NCI-H524 (cell line): ENCODE measurements at regions not wholly inside any gene's neighbourhood (a gene's known extent, or its start where the extent isn't known, plus 50 kb on each side); places are given as distances from the start of the nearest gene placed in this dataset.
"Not testable (repeated sequence)": the region's sequence is repeated elsewhere in the genome, so short reads cannot be mapped to it uniquely, and the experiment has no call there.

Source experiments
- DNase-seq, 2 experiments: peaks; one replicate each; lab custom pipeline; 2025; lab: John Stamatoyannopoulos, UW

DNA sequence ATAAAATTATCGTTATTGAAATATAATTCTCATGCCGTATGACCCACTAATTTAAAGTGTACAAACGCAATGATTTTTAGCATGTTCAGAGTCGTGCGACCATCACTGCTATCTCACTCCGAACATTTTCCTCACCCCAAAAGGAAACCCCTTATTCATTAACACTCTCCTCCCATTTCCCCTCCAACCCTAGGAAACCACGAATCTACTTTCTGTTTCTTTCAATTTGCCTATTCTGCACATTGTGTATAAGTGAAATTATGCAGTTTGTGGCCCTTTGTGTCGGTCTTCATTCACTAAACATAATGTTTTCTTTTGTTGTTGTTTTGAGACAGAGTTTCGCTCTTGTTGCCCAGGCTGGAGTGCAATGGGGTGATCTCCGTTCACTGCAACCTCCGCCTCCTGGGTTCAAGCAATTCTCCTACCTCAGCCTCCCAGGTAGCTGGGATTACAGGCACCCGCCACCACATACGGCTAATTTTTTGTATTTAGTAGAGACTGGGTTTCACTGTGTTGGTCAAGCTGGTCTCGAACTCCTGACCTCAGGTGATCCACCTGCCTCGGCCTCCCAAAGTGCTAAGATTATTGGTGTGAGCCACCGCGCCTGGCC, 99.7 kb upstream of the ZNF217 start:
- no peak for DNase-seq

DNA sequence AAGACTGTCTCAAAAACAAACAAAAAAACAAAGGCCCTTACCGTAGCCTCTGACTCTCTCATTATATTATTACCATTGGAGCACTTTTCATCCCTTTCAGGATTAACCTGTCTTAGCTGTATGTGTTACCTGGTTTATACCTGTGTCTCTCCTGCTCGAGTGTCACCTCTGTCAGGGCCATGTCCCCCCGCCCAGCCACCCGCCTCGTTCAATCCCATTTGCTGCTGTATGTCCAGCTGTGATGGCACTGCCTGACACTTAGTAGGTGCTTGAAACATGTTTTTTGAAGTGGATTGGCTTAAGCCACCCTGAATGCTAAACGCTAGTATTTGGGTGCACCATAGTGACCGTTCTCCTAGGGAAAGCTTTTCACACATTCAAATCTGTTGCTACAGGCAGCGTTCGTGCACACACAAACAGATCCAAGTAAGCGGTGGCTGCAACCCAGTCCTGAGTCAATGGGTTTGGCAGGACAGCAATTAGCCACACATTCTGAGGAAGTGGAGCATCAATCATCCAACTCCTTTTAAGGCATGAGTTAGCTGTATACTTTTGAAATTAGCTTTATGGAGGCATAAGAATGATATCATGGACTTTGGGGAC, 98.9 kb upstream of the ZNF217 start:
- no peak for DNase-seq

DNA sequence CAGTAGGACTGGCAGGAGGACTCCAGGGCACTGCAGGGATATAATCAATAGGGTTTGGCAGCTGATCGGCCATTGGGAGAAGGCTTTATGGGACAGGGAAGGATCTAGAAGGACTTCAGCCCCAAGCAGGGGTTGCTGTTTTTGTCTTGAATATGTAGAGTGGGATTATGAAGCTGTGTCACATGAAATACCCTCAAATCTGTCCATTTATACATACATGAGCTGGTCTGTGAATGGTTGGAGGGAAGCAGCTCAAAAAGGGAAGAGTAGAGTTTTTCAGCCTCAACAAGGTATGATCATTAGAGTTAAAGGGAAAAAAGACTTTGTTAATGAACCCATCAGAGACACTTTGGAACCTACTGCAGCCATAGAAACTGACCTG, 98.2 kb upstream of the ZNF217 start:
- no peak for DNase-seq

DNA sequence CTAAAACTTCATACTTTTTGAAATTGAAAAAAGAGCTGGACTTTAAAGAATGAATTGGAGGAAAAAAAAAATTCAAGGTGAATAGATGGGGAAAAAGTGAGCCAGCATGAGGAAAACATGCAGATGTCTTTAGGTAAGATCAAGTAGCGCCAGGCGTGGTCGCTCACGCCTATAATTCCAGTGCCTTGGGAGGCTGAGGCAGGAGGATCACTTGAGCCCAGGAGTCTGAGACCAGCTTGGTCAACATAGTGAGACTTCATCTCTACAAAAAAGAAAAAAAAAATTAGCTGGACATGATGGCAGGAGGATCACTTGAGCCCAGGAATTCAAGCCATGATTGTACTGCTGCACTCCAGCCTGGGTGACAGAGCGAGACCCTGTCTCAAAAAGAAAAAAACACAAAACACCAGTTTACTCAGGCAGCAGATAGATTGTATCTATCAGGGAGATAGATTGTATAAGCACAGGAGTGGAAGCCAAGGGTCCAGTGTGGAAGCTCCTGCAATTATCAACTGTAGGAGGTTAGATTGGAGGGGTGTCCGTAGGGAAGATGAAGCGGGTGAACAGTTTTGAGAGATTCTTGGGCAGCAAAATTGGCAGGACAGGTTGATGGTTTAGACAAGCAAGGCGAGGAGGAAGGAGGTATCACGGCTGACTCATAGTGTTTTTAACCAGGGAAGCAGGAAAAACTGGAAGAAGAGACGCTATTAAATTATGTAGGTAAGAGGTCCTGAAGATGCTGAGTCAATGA, 97.6 kb upstream of the ZNF217 start:
- DNase-seq: no peak

DNA sequence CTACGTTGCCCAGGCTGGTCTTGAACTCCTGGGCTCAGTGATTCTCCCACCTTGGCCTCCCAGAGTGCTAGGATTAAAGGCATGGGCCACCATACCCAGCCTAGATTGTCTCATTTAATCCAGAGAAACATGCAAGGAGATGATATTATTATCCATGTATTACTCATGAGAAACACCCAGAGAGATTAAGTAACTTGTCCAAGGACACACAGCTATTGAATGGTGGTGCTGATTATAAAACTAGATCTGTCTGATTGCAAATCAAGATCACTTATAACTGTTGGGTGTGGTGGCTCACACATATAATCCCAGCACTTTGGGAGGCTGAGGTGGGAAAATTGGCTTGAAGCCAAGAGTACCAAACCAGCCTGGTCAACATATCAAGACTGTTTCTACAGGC, 94.4 kb upstream of the ZNF217 start:
- DNase-seq: no peak

DNA sequence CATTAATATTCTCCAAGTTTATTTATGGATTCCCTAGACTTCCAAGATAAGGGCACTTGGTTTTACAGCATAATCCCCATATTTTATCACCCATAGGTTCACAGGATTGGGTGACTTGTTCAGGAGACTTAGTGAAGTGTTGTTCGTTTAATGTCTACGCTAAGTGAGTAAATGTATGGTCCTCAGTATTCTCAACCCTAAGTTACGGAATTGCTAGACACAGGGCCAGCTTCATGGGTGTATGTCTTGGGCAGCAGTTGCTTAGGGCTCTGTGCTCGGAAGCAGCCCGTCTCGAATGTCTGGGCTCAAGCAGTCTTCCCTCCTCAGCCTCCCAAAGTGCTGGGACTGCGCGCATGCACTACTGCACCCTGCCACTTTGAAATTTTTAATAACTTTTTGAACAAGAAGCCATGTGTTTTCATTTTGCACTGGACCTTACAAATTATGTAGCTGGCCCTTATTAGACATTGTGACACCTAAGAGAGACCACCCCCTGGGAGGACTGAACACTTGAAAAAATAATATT, 91.5 kb upstream of the ZNF217 start:
- DNase-seq: no peak

DNA sequence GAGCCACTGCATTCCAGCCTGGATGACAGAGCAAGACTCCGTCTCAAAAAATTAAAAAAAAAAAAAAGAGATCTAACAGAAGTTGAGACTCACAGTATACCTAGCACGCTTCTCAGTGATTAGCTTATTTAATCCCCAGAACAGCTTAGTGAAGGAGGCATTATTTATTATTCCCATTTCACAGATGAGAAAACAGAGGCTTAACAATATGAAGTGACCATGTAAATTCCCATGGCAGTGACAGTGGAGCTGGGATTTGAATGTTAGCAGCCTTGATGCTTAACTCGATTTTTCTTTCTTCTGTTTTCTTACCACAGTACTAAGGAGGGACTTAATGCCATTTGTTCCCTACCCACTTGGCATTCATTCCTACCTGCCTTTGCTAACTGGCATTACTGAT, 89.9 kb upstream of the ZNF217 start:
- no peak for DNase-seq

DNA sequence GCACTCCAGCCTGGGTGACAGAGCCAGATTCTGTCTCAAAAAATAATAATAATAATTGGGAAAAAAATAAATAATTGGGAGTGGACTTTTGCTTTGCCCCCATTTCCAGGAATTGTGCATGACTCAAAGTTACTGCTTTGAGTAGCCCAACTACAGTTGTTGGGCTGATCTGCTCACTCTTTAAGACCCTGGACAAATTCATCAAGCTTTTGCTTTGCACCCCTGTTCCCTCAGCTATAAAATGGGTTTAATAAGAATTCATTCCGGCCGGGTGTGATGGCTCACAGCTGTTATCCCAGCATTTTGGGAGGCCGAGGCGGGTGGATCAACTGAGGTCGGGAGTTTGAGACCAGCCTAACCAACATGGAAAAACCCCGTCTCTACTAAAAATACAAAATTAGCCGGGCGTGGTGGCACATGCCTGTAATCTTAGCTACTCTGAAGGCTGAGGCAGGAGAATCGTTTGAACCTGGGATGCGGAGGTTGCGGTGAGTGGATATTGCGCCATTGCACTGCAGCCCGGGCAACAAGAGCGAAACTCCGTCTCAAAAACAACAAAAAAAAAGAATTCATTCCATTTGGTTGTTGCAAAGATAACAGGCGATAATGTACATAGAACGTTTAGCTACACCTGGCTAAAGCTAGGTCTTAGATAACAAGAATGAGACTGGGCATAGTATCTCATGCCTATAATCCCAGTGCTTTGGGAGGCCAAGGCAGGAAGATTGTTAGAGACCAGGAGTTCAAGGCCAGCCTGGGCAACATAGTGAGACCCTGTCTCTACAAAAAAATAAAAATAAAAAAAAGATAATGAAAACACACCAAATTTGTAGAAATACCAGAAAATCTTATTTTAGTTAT, 87.9 kb upstream of the ZNF217 start:
- DNase-seq: no peak

DNA sequence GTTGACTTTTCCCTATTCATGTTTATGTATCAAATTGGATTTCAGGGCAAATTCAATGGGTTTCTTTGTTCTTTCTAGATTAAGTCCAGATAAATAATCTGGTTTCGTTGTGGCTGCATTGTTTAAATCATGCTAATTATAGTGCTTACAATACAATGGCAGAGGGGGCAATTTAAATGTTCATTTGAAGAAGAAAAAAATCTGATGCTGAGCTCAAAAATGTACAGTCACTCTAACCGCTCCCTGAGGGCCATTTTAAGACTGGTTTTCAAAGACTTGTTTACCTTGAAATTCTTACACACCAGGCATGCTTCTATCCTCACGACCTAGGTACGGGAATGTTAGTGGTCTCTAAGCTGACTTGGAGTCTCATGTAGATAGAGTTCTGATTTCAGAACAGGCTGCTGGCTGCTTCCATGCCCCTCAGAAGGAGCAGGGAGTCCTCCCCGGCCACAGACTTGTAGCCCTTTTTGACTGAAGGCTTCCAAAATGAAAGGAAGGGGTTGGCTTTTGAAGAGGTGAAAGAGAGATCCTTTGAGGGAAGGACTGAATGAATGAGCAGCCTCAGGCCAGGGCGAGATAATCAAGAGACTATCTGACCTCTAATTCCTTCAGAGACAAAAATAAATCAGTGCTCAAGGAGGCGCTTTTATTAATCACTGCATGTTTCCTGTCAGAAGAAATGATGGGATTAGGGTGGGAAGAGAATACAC, 86.1 kb upstream of the ZNF217 start:
- DNase-seq: no peak

DNA sequence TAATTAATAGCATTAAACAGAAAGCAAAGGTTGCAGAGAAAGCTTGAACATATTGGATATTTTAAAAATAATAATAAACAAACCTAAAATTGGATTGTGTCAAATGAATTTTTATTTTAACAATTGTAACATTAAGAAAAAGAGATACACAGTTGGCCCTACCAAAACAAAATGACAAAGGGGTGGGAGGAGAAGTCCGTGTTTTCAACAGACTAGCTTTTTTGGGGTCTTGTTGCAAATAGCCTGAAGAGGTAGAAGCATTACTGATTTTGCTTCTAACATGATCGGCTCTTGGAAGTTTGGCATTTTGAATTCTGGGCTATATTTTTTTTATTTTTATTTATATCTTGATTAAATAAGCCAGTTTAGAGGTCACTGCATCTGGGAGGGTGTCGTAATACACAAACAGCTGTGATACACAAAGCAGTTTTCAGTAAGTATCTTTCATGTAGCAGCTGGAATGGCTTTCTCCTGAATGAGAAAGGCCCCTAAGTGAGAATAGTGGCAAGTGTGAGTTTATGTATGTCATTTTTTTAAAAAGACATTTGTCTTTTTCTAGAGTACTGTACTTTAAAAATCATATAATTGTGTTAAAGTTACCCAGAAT, 85.5 kb upstream of the ZNF217 start:
- DNase-seq: no peak

DNA sequence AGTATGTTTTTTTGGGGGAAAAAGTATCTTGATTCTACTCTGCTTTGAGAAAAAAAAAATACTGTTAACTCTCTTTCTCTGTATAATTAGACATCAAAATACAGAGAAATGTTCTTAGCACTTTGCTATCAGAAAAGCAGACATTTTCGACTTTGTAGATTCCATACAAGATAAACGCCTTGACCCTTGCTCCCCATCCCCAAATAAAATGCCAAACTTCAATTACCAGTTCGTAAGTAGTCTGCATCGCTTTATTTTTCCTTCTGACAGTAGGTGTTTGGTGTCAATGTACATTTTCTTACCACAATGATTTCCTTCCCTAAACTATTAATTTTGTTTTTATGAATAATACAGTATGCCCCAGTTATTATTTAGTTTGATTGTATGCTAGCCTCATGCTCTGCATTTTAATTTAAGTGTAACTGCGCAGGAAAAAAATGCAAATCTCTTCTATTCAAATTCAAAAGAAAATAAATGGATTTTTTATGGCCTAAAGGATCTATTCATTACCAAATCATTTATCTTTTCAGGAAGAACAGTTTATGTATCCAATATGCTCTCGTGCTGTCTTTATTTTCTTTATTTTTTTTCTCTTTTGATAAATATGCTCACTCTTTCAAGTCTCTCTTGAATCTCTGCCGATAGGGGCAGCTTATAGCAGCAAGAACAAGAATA, 84.8 kb upstream of the ZNF217 start:
- DNase-seq: no peak

DNA sequence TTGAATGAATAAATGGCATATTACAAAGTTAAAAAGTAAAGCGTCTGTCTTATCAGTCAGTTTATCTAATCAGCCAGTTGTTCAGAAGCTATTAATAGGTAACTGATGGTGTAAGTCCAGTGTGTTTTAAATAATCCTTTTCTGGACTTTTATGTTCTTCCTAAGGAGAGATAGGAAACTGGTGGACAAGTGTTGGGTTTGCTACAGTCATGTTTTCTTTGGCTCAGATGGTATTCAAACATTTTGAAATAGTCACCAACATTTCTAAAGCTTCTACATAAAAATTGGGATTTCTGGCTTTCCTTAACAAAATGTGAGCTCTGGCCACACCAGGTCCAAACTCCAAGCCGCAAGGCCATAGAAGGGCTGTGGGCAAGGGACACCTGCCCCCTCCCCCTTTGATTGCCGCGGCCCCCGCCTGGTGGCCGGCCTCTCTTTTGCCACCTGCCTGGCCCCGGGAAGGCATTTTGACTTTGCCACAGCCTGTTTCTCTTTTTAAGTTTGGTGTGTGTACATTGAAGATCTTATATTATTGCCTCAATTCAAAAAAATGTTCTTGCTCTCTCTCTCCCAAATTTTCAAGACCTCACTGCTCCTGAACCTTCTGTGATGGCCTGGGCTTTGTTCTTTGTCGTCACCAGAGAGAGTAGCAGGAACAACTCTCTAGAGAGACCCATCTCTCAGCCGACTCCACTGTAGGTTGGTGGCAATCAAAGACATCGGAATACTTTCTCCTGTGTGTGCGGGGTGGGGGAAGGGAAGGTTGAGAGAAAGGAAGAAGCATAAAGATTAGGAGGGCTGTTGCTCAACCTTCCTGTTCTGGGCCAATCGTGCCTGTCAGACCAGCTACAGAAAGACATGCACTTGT, 84.0 kb upstream of the ZNF217 start:
- no peak for DNase-seq

DNA sequence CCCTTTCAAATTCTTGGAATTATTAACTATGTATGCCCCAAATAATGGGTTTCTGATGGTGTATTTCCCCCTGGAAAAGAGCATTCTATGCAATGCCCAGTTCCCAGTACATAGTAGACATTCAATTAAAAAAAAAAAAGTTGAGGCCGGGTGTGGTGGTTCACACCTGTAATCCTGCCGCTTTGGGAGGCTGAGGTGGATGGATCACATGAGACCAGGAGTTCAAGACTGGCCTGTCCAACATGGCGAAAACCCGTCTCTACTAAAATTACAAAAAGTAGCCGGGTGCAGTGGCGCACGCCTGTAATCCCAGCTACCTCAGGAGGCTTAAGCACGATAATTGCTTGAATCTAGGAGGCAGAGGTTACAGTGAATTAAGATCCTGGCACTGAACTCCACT, 83.3 kb upstream of the ZNF217 start:
- DNase-seq: no peak

DNA sequence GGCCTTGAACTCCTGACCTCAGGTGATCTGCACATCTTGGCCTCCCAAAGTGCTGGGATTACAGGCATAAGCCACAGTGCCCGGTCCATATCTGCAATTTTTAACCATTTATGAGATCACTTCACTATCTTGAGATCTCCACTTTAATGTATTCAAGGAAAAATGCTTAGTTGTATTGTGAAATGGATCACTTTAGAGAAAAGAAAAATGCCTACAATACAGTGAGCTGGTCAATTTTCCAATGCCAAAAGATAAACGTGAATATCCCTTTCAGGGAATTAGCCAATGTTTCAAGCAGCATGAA, 82.8 kb upstream of the ZNF217 start:
- DNase-seq: no peak

DNA sequence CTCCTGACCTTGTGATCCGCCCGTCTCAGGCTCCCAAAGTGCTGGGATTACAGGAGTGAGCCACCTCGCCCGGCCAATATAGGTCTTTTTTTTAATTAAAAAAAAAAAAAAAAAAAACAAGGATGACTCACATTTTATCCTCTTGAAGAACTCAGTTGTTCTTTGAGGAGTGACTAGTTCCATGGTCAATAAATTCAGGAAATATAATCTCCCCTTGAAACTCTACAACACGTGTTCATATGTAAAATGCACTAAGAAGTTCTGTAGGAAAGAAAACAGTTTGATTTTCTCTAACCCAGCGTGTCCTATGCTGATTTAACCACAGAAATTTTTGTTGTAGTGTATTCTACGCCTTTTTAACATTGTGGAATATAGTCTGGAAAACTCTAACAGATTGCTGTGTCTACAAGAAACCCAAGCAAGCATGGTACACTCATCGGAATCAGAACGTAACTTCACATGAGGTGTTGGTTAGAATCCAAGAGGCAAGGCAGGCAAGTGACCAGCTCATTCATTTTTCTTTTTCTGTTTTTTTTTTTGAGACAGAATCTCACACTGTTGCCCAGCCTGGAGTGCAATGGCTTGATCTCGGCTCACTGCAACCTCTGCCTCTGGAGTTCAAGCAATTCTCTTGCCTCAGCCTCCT, 79.0 kb upstream of the ZNF217 start:
- DNase-seq: no peak

DNA sequence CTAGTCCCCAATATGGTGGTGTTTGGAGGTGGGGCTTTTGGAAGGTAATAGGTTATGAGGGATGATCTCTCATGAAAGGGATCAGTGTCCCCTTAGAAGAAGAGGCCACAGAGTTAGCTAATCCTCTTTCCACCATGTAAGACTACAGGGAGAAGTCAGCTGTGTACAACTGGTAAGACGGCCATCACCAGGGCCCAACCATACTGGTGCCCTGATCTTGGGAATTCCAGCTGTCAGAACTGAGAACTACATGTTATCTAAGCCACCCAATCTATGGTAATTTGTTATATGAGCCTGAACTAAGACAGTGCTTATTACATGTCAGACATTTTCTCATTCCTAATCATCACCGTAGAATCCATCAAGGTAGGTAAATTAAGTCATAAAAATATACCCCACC, 77.7 kb upstream of the ZNF217 start:
- no peak for DNase-seq

DNA sequence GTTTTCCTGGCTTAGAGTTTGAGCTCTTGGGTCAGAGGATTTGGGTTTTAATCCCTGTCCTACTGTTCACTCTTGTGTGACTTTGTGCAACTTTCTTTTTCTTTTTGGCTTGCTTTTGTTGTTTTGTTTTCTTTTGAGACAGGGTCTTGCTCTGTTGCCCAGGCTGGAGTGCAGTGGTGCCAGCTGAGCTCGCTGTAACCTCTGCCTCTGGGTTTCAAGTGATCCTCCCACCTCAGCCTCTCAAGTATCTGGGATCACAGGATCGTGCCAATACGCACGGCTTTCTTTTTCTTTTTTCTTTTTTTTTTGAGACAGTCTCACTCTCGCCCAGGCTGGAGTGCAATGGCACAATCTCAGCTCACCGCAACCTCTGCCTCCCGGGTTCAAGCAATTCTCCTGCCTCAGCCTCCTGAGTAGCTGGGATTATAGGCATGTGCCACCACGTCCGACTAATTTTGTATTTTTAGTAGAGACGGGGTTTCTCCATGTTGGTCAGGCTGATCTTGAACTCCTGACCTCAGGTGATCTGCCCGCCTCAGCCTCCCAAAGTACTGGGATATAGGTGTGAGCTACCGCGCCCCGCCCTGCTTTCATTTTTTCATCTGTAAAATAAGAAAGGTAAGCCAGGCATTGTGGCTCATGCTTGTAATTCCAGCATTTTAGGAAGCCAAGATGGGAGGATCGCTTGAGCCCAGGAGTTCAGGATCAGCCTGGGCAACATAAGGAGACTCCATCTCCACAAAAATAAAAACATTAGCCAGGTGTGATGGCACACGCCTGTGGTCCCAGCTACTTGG, 76.1 kb upstream of the ZNF217 start:
- DNase-seq: not testable (repeated sequence)

DNA sequence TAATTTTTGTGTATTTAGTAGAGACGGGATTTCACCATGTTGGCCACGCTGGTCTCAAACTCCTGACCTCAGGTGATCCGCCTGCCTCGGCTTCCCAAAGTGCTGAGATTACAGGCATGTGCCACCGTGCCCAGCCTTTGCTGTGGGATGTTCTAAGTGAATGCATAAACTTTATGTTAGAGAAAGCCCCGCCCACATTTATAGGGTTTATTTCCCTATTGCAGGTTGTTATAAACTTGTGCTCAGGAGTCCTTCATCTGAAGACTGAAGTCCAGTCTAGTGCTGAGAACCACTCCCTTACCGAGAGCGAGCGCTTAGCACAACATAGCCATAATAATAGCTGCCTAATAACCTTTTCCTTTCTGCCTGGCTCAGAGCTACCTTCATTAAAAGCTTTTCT, 75.4 kb upstream of the ZNF217 start:
- no peak for DNase-seq

DNA sequence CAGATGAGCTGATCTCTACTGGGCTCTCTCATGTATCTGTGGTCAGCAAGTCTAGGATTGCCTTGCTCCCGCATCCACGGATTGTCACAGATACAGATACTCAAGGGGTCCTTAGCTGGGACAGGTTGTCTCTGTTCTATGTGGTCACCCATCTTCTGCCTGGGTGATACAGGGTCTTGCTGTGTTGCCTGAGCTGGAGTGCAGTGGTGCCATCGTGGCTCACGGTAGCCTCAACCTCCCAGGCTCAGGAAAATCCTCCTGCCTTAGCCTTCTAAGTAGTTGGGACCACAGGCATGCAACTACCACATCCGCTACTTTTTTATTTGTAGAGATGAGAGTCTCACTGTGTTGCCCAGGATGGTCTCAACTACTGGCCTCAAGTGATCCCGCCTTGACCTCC, 72.5 kb upstream of the ZNF217 start:
- DNase-seq: no peak
